Activated gamma-delta T cell treated with Interleukin-2 at 50 U/mL for 16 hours (primary cell): ENCODE measurements at regions not wholly inside any gene's neighbourhood (a gene's known extent, or its start where the extent isn't known, plus 50 kb on each side); places are given as distances from the start of the nearest gene placed in this dataset.
"Not testable (repeated sequence)": the region's sequence is repeated elsewhere in the genome, so short reads cannot be mapped to it uniquely, and the experiment has no call there.

Experiments used
- DNase-seq: peaks from one replicate; pipeline ENCODE4 v3.0.0-alpha.2; 2020

GRCh38 chr1:101587741-101588140, 350.9 kb downstream of the S1PR1 start:
- DNase-seq, result no peak

GRCh38 chr1:101588677-101589076, 351.9 kb downstream of the S1PR1 start:
- DNase-seq, result no peak

GRCh38 chr1:101592845-101593244, 356.0 kb downstream of the S1PR1 start:
- DNase-seq, result no peak

- no peak for DNase-seq
Measured at GRCh38 chr1:101595881-101596374, 359.1 kb downstream of the S1PR1 start.

GRCh38 chr1:101600615-101601014, 363.8 kb downstream of the S1PR1 start:
- not testable (repeated sequence) for DNase-seq

- no peak for DNase-seq
Measured at GRCh38 chr1:101603726-101604125, 366.9 kb downstream of the S1PR1 start.

- no peak for DNase-seq
Measured at GRCh38 chr1:101605878-101606277, 369.1 kb downstream of the S1PR1 start.

- no peak for DNase-seq
Measured at GRCh38 chr1:101613546-101613945, 376.7 kb downstream of the S1PR1 start.

GRCh38 chr1:101618900-101619299, 377.8 kb downstream of the OLFM3 start:
- DNase-seq, result no peak

GRCh38 chr1:101632548-101633272, 364.0 kb downstream of the OLFM3 start:
- no peak for DNase-seq

- no peak for DNase-seq
Measured at GRCh38 chr1:101645810-101646209, 350.9 kb downstream of the OLFM3 start.

- DNase-seq, result no peak
Measured at GRCh38 chr1:101652484-101652883, 344.2 kb downstream of the OLFM3 start.

GRCh38 chr1:101653482-101653946, 343.2 kb downstream of the OLFM3 start:
- DNase-seq, result no peak

GRCh38 chr1:101664726-101665125, 332.0 kb downstream of the OLFM3 start:
- DNase-seq, result no peak

- DNase-seq, result no peak
Measured at GRCh38 chr1:101667761-101668160, 329.0 kb downstream of the OLFM3 start.

- DNase-seq, result no peak
Measured at GRCh38 chr1:101683136-101683535, 313.6 kb downstream of the OLFM3 start.

- no peak for DNase-seq
Measured at GRCh38 chr1:101683561-101683960, 313.2 kb downstream of the OLFM3 start.

- no peak for DNase-seq
Measured at GRCh38 chr1:101697072-101697471, 299.7 kb downstream of the OLFM3 start.

- DNase-seq, result no peak
Measured at GRCh38 chr1:101698681-101699080, 298.0 kb downstream of the OLFM3 start.

GRCh38 chr1:101704895-101705294, 291.8 kb downstream of the OLFM3 start:
- DNase-seq, result no peak

- no peak for DNase-seq
Measured at GRCh38 chr1:101706366-101706765, 290.4 kb downstream of the OLFM3 start.

GRCh38 chr1:101709721-101710120, 287.0 kb downstream of the OLFM3 start:
- DNase-seq, result no peak

GRCh38 chr1:101713760-101714159, 283.0 kb downstream of the OLFM3 start:
- DNase-seq, result no peak

- DNase-seq, result no peak
Measured at GRCh38 chr1:101723415-101723814, 273.3 kb downstream of the OLFM3 start.

GRCh38 chr1:101728029-101728428, 268.7 kb downstream of the OLFM3 start:
- no peak for DNase-seq
